ENCODE measurements at regions not wholly inside any gene's neighbourhood (a gene's known extent, or its start where the extent isn't known, plus 50 kb on each side); places are given as distances from the start of the nearest gene placed in this dataset.

DNA sequence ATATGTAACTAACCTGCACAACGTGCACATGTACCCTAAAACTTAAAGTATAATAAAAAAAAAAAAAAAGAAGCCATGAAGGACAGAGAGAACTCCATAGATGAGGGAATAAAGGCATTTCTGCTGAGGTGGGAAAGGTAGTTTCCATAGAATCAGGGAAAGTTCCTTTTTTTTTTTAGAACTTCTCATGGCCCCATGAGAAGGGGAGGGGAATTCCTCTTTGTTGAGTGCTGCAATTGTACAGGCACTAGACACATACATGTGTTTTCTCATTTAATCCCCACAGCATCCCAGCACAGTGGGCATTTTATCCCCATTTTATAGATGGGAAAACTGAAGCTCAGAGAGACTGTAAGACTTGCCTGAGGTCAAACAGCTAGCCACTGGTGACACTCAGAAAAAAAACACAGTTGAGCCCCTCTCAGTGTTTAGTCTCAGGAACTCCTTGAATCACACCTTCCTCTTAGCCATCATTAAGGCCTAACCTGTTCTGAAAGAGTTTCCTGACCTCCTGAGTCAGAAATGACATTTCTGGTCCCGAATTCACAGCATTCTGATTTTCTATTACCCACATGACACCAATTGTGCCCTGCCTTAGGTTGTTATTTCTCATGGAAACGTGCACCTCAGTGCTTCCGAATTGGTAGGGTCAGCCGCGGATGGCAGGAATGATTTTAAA is 189.3 kb upstream of the G2E3 start:
- Histone ChIP-seq H3K4me1 (no peaks in the 10 kb centered on the region), H3K27ac (no peak overlapping the region), H3K27me3 (no peaks in the 10 kb centered on the region), H3K36me3 (no peaks in the 10 kb centered on the region), H3K9ac (no peak overlapping the region), H4K20me1 (no peaks in the 10 kb centered on the region), H3K4me3 (no peak overlapping the region), H3K9me3 (no peaks in the 10 kb centered on the region), H3K4me2 (no peak overlapping the region)
- TF ChIP-seq Cebpa-rat (IDR thresholded peaks at IDR 0.05), result no peak

DNA sequence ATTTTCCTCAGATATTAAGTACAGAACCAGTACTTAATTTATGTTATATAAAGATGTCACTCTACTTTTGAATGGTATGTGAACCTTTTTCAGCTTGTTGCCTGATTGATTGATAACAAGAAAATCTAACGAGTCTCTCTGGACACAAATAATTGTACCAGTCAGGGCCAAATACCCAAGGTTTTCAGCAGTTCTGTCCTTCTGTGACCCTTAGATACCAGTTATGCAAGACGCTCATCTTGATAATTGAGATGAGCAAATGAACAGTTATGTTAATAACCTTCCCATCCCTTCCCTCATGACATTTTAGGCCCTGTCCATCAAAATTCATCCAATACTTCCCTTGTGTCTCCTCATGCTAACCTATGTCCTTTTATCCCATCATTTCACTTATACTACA is 185.9 kb upstream of the G2E3 start:
- Histone ChIP-seq H3K4me3 (no peak overlapping the region), H3K27ac (no peak overlapping the region), H3K4me2 (no peak overlapping the region), H3K9me3 (no peaks in the 10 kb centered on the region), H3K9ac (no peak overlapping the region), H4K20me1 (no peaks in the 10 kb centered on the region), H3K27me3 (no peaks in the 10 kb centered on the region), H3K4me1 (no peaks in the 10 kb centered on the region), H3K36me3 (no peaks in the 10 kb centered on the region)
- TF ChIP-seq Cebpa-rat (IDR thresholded peaks at IDR 0.05), result no peak

DNA sequence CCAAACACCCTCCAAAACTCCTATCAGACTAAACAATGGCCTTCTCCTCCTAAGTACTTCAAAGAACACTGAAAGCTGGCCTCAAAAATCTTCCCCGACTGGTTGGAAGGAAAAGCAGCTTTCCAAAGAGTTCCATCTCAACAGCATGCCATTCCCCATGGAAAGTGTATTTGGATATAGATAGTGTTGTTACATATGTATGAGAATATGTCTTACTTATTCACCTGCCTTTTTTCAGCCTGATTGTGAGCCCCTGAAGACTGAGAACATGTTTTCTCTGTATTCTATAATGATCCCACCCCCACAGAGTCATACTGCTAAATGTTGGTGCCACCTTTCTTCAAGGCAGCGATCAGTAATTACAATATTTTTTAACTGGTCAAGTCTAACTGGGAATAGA is 185.4 kb upstream of the G2E3 start:
- no peaks in the 10 kb centered on the region for H4K20me1 ChIP-seq
- H3K9me3 ChIP-seq, result no peaks in the 10 kb centered on the region
- no peak overlapping the region for H3K4me2 ChIP-seq
- H3K27ac ChIP-seq, result no peak overlapping the region
- no peak for TF ChIP-seq Cebpa-rat (IDR thresholded peaks at IDR 0.05)
- H3K27me3 ChIP-seq, result no peaks in the 10 kb centered on the region
- H3K9ac ChIP-seq, result no peak overlapping the region
- H3K36me3 ChIP-seq, result no peaks in the 10 kb centered on the region
- H3K4me1 ChIP-seq, result no peaks in the 10 kb centered on the region
- no peak overlapping the region for H3K4me3 ChIP-seq

DNA sequence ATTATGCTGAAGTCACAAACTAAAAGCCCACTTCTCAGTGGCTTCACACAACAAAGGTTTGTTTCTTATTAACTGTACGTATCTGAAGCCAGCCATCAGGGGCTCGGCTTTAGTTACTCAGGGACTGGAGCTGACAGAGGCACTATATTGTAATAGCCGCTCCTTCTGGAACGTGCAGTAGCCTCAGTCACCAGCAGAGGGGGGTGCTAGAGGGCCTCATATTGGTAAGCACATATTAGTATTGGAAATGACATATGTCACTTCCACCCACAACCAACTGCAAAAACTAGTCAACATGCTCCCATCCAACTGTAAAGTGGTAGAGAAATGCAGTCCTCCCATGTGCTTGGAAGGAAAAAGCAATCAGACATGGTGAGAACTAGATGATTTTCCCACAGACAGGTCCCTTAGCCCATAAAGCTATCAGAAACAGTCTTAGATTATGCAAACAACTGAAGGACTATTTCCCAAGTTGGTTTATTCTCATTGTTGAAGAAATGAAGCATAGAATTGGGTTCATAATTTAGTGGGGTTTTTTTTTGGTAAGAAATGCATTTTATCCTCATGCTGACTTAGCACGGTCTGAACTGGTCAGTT is 183.6 kb upstream of the G2E3 start:
- H3K4me3 ChIP-seq, result no peak overlapping the region
- no peaks in the 10 kb centered on the region for H4K20me1 ChIP-seq
- H3K4me1 ChIP-seq, result no peaks in the 10 kb centered on the region
- no peaks in the 10 kb centered on the region for H3K27me3 ChIP-seq
- H3K9me3 ChIP-seq, result no peaks in the 10 kb centered on the region
- no peaks in the 10 kb centered on the region for H3K36me3 ChIP-seq
- H3K27ac ChIP-seq, result no peak overlapping the region
- H3K9ac ChIP-seq, result no peak overlapping the region
- H3K4me2 ChIP-seq, result no peak overlapping the region
- TF ChIP-seq Cebpa-rat (IDR thresholded peaks at IDR 0.05), result no peak

DNA sequence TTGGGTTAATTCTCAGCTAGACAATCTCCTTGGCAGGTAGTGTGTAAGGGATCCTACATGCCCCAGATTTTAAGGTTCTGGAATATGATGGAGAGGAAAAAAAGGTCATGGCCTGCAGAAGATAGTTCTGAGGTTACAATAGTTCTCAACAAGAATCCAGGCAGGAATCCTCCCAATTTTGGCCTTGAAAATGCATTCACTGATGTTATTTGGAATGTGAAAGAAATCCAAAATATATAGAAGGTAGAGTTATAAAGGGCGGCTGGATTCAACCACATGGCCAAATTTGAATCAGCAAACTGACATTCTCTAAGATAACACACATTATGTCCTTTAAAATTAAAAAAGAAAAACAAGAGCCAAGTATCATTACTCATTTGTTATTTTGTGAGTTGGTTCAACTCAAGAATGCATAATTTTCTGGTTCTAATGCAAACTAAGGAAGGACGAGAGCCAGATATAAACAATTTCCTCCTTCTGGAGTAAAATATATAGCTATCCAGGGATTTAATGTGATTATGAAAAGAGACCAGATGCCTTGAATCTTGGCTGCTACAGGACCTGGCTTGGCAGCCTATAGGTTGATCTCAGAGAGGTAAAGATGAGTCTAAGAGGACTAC is 177.0 kb upstream of the G2E3 start:
- Histone ChIP-seq H3K9me3 (no peaks in the 10 kb centered on the region), H3K27me3 (no peaks in the 10 kb centered on the region), H3K4me1 (no peaks in the 10 kb centered on the region), H3K27ac (no peak overlapping the region), H4K20me1 (no peaks in the 10 kb centered on the region), H3K36me3 (no peaks in the 10 kb centered on the region), H3K4me2 (no peak overlapping the region), H3K9ac (no peak overlapping the region), H3K4me3 (no peak overlapping the region)
- TF ChIP-seq Cebpa-rat (IDR thresholded peaks at IDR 0.05), result no peak

DNA sequence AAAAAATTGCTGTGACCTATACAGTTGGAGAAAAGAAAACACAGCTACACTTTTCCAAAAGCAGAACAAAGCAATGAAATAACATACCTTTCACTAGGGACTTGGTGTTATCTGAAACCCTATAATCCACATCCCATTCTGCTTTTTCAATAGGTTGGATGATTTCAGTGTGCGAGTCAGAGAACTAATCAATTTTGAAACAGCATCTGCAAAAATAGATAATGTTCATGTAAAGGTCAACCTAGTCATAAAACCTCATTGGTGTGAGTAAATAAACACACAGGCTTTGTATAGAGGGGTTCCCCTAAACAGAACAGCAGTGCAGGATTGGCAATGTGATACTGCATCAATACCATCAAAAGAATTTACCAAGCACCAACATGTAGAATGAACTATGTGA is 173.0 kb upstream of the G2E3 start:
- Histone ChIP-seq H3K9ac (no peak overlapping the region), H3K27ac (no peak overlapping the region), H3K4me2 (no peak overlapping the region), H3K4me3 (no peak overlapping the region), H3K36me3 (no peaks in the 10 kb centered on the region), H4K20me1 (no peaks in the 10 kb centered on the region), H3K9me3 (no peaks in the 10 kb centered on the region), H3K4me1 (no peaks in the 10 kb centered on the region), H3K27me3 (no peaks in the 10 kb centered on the region)
- no peak for TF ChIP-seq Cebpa-rat (IDR thresholded peaks at IDR 0.05)

DNA sequence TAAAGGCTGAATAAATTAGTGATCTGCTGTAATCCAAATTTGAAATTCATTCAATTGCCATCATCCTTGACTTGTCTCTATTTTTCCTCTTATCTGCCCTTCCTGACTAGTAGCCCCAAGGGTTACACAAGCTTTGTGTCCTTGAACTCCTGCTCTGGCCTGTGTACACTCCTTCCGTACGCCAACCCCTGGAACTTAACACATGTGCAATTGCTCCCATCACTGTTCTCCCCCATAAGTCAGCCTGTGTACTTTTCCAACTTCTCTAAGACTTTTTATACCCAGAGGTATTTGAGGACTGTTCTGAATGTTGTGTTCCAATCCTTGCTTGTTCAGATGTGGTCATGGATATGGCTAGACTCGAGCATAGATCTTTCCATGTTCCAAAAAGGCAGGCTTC is 171.1 kb upstream of the G2E3 start:
- Histone ChIP-seq H3K27me3 (no peaks in the 10 kb centered on the region), H3K4me3 (no peak overlapping the region), H4K20me1 (no peaks in the 10 kb centered on the region), H3K27ac (no peak overlapping the region), H3K9ac (no peak overlapping the region), H3K4me2 (no peak overlapping the region), H3K4me1 (no peaks in the 10 kb centered on the region), H3K36me3 (no peaks in the 10 kb centered on the region), H3K9me3 (no peaks in the 10 kb centered on the region)
- TF ChIP-seq Cebpa-rat (IDR thresholded peaks at IDR 0.05), result no peak

DNA sequence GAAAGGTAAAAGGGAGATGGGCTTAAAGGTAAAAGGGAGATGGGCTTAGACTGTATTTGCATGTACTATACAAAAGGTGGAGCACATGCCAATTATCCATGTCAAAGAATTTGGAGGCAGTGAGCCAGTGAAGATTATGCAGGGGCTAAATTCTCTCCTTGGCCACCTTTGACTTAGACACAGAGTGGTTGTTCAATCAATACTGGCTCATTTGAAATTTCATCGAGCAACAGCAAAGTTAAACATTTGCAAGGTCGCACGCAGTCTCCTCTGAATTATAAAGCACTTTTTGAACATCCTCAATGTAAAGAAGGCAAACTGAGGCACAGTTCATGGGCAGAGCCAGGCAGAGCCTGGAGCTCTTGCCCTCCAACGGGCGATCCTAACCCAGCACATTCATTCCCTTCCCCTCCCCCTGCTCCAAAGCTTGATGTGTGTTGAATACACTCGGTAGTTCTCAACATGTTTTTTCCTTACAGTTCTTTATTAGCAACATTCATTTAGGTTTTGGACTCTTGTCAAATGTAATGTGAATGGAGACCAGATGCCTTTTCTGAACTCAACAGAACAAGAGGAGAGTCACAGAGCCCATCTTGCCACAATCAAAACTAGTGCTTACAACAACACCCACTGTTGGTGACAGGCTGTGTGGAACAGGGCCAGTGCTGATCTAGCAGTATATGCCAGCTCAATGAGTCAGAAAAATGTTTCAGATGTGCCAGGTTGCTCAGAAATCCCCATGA is 169.7 kb upstream of the G2E3 start:
- Histone ChIP-seq H3K4me2 (no peak overlapping the region), H4K20me1 (no peaks in the 10 kb centered on the region), H3K4me1 (no peaks in the 10 kb centered on the region), H3K9ac (no peak overlapping the region), H3K27ac (no peak overlapping the region), H3K4me3 (no peak overlapping the region), H3K36me3 (no peaks in the 10 kb centered on the region), H3K27me3 (no peaks in the 10 kb centered on the region), H3K9me3 (no peaks in the 10 kb centered on the region)
- no peak for TF ChIP-seq Cebpa-rat (IDR thresholded peaks at IDR 0.05)

DNA sequence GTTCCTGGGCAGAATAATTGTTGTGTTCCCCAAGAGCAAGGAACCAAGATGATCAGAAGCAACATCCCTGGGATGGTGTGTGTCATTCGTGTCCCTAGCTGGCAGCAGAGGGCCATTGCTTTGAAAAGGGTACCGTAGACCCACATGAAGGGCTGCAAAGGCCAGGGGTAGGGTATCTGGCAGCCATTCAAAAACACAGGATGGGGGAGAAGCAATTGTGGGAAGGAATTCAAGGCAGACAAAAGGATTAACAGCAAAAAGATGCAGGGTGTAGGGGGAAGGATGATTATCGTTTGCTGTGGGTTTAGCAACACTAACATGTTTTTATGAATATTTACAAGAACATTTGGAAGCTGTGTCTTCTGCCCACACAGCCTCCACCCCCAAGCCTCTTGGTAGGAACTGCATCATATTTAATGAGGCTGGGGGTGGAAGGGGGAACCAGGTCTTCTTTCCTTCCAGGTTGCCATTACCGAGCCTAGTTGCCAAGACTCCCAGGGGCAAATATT is 169.0 kb upstream of the G2E3 start:
- H4K20me1 ChIP-seq, result no peaks in the 10 kb centered on the region
- no peak overlapping the region for H3K27ac ChIP-seq
- no peak for TF ChIP-seq Cebpa-rat (IDR thresholded peaks at IDR 0.05)
- H3K4me1 ChIP-seq, result no peaks in the 10 kb centered on the region
- H3K9me3 ChIP-seq, result no peaks in the 10 kb centered on the region
- H3K36me3 ChIP-seq, result no peaks in the 10 kb centered on the region
- H3K4me2 ChIP-seq, result no peak overlapping the region
- no peaks in the 10 kb centered on the region for H3K27me3 ChIP-seq
- no peak overlapping the region for H3K9ac ChIP-seq
- H3K4me3 ChIP-seq, result no peak overlapping the region

DNA sequence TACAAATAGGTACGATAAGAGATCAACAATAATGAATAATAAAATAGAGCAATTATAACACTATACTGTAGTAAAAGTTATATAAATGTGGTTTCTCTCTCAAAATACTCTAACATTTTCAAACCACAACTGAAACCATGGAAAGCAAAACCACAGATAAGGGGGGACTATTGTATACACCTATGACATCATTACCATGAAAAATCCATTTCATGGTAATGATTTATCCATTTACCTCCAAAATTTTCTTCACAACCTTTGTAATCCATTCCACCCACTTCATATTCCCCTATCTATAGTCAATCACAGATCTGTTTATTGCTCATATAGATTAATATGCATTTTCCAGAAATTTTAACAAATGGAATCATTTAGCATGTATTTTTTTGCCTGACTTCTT is 163.9 kb upstream of the G2E3 start:
- no peaks in the 10 kb centered on the region for H3K9me3 ChIP-seq
- no peaks in the 10 kb centered on the region for H3K36me3 ChIP-seq
- no peak overlapping the region for H3K4me2 ChIP-seq
- H3K4me3 ChIP-seq, result no peak overlapping the region
- H3K9ac ChIP-seq, result no peak overlapping the region
- no peaks in the 10 kb centered on the region for H3K4me1 ChIP-seq
- no peaks in the 10 kb centered on the region for H4K20me1 ChIP-seq
- TF ChIP-seq Cebpa-rat (IDR thresholded peaks at IDR 0.05), result no peak
- no peak overlapping the region for H3K27ac ChIP-seq
- no peaks in the 10 kb centered on the region for H3K27me3 ChIP-seq
